ENCODE measurements at regions not wholly inside any gene's neighbourhood (a gene's known extent, or its start where the extent isn't known, plus 50 kb on each side); places are given as distances from the start of the nearest gene placed in this dataset.
"Not testable (repeated sequence)": the region's sequence is repeated elsewhere in the genome, so short reads cannot be mapped to it uniquely, and the experiment has no call there.

GRCh38 chr16:22436823-22437652, 62.6 kb upstream of the CDR2 start:
- peak; percentile 82 for DNase-seq (ENCODE audit: low read depth, low spot score)

GRCh38 chr16:22436326-22436822, 62.0 kb upstream of the CDR2 start:
- not testable (repeated sequence) for DNase-seq (ENCODE audit: low read depth, low spot score)

- not testable (repeated sequence) for DNase-seq (ENCODE audit: low read depth, low spot score)
Measured at GRCh38 chr16:22431314-22431713, 56.9 kb upstream of the CDR2 start.

- DNase-seq (ENCODE audit: low read depth, low spot score) = no peak
Measured at GRCh38 chr16:22428654-22429053, 54.2 kb upstream of the CDR2 start.

- no peak for DNase-seq (ENCODE audit: low read depth, low spot score)
Measured at GRCh38 chr16:22427556-22427955, 53.1 kb upstream of the CDR2 start.

- no peak for DNase-seq (ENCODE audit: low read depth, low spot score)
Measured at GRCh38 chr16:22425847-22426246, 51.4 kb upstream of the CDR2 start.

- DNase-seq (ENCODE audit: low read depth, low spot score) = no peak
Measured at GRCh38 chr16:22425036-22425801, 50.8 kb upstream of the CDR2 start.

GRCh38 chr16:22424161-22424937, 49.9 kb upstream of the CDR2 start:
- no peak for DNase-seq (ENCODE audit: low read depth, low spot score)
